Peyer's patch (tissue), 4 donors: ENCODE measurements at regions not wholly inside any gene's neighbourhood (a gene's known extent, or its start where the extent isn't known, plus 50 kb on each side); places are given as distances from the start of the nearest gene placed in this dataset.

Experiments used
- DNase-seq, 3 donors: peaks; one replicate each; pipeline ENCODE4 v3.0.0-alpha.2; 2017 to 2019
- H3K27ac ChIP-seq, 4 donors: fragments of 200-600 bp; sonication (generic); one replicate each; pipeline ENCODE4 v1.5.1; 2016 to 2019
- H3K27me3 ChIP-seq, 2 donors: fragments of 200-600 bp; sonication (generic); one replicate each; pipeline ENCODE4 v1.5.1; 2019
- H3K36me3 ChIP-seq, 3 donors: fragments of 200-600 bp; sonication (generic); one replicate each; pipeline ENCODE4 v1.5.1; 2016 to 2019
- H3K4me1 ChIP-seq, 4 donors: fragments of 200-600 bp; sonication (generic); one replicate each; pipeline ENCODE4 v1.5.1; 2016 to 2019
- H3K4me3 ChIP-seq, 4 donors: fragments of 200-600 bp; sonication (generic); 1 replicate in 3 of 4; 2 replicates in 1 of 4; pipeline ENCODE4 v1.5.1; 2016 to 2019; ENCODE audit warnings: mild to moderate bottlenecking in 1 of 4
- H3K9me3 ChIP-seq, 4 donors: fragments of 200-600 bp; sonication (generic); one replicate each; pipeline ENCODE4 v1.5.1; 2016 to 2019; ENCODE audit warnings: mild to moderate bottlenecking in 1 of 4
- TF ChIP-seq, protein P1 (sequence below), 6 experiments: fragments of 450-650 bp in 4 of 6; fragments of 200-600 bp in 2 of 6; sonication (generic) in 1 of 6; IDR thresholded peaks; one replicate each; pipeline ENCODE4 v1.5.1; 2017 to 2019; ENCODE audit warnings: antibody characterized with exemption in 6 of 6, mild to moderate bottlenecking in 3 of 6, moderate library complexity in 1 of 6

DNA sequence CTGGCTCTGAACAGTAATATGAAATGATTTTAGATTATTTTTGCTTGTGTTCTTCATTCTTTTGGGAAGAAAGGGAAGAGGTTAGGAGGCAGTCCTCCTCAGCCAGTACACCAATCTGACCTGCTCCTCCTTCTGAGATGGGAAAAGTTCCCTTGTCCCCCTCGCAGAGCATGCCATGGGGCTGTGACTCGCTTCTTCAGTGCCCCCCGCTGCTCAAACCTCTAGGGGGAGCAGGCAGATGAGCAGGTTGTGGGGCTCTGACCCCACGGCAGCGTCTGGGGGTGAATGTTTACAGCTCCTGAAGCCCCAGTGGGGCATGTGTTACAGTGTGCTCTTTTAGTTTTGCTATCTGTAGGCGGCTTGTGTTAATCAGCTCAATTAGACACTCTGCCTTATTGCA is 50.9 kb upstream of the KLF9 start:
- no peak for DNase-seq
- Histone ChIP-seq H3K27me3 (no peaks in the 10 kb centered on the region), H3K4me1 (peaks cover 0 to 9% (median 0%) of the 10 kb centered on the region in 4 donors), H3K9me3 (no peaks in the 10 kb centered on the region), H3K36me3 (no peaks in the 10 kb centered on the region), H3K27ac (no peak overlapping the region), H3K4me3 (no peak overlapping the region)
- TF ChIP-seq, protein P1, sequence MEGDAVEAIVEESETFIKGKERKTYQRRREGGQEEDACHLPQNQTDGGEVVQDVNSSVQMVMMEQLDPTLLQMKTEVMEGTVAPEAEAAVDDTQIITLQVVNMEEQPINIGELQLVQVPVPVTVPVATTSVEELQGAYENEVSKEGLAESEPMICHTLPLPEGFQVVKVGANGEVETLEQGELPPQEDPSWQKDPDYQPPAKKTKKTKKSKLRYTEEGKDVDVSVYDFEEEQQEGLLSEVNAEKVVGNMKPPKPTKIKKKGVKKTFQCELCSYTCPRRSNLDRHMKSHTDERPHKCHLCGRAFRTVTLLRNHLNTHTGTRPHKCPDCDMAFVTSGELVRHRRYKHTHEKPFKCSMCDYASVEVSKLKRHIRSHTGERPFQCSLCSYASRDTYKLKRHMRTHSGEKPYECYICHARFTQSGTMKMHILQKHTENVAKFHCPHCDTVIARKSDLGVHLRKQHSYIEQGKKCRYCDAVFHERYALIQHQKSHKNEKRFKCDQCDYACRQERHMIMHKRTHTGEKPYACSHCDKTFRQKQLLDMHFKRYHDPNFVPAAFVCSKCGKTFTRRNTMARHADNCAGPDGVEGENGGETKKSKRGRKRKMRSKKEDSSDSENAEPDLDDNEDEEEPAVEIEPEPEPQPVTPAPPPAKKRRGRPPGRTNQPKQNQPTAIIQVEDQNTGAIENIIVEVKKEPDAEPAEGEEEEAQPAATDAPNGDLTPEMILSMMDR (IDR thresholded peaks at IDR 0.05): no peak
